SJCRH30 (cell line): ENCODE measurements at regions not wholly inside any gene's neighbourhood (a gene's known extent, or its start where the extent isn't known, plus 50 kb on each side); places are given as distances from the start of the nearest gene placed in this dataset.
A peak's percentile ranks its signal among the peaks of the same experiment; 100 is the strongest.

Source experiments
- DNase-seq, 2 experiments: peaks; one replicate each; pipeline ENCODE4 v3.0.0-alpha.2; 2015 to 2020
- H3K27ac ChIP-seq: fragments of 250-450 bp; sonication (Bioruptor Pico); 2 replicates; pipeline ENCODE4 v1.5.1; 2020; ENCODE audit warnings: mild to moderate bottlenecking, moderate library complexity
- H3K27me3 ChIP-seq: fragments of 250-450 bp; sonication (Bioruptor Pico); 2 replicates; pipeline ENCODE4 v1.5.1; 2020; ENCODE audit warnings: mild to moderate bottlenecking, moderate library complexity
- H3K36me3 ChIP-seq: fragments of 250-450 bp; sonication (Bioruptor Pico); 2 replicates; pipeline ENCODE4 v1.5.1; 2020; ENCODE audit warnings: mild to moderate bottlenecking, moderate library complexity
- H3K4me1 ChIP-seq: fragments of 250-450 bp; sonication (Bioruptor Pico); 2 replicates; pipeline ENCODE4 v1.5.1; 2020; ENCODE audit warnings: mild to moderate bottlenecking, moderate library complexity
- H3K4me3 ChIP-seq: fragments of 250-450 bp; sonication (Bioruptor Pico); 2 replicates; pipeline ENCODE4 v1.5.1; 2020; ENCODE audit warnings: mild to moderate bottlenecking, moderate library complexity
- H3K9me3 ChIP-seq: fragments of 250-450 bp; sonication (Bioruptor Pico); replicated peaks from 2 replicates; pipeline ENCODE4 v1.5.1; 2020; ENCODE audit warnings: mild to moderate bottlenecking, moderate library complexity

DNA sequence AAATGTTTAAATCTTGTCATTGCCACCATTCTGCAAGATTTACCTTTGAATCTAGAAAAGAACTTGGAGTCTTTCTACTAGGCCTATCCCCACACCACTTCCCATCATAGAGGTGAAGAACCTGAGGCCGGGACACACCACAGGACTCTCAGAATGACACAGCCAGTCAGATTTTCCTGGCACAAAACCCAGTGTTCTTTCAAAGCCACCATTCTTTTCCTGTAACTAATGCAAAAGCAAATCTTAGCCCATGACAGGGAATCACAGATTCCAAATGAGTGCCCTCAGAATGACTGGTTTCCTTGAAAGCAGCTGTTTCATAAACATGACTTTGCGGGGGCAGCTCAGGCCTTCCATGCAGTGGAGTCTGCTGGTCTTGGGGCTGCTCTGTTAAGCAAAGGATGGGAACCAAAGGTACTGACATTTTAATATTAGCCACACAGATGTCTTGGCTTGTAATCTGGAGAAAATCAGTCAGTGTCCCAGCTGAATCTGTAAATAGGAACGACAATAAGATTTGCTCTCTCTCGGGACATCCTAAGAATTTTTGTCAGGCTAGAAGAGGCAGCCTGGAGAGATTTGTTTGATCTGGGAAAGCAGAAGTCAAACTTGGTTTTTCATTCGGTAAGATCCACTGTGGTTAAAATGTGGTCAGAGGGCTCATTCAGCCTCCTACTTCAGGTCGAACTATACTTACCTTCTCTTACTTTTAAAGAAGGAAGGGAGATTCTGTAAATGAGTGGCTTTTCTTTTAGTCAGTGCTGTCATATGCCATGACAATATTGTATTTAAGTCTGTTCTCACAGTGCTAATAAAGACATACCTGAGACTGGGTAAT, 115.1 kb downstream of the PALM2AKAP2 start:
- peak overlapping the region; percentile 55 for H3K27ac ChIP-seq
- peaks cover 13% of the 10 kb centered on the region for H3K4me1 ChIP-seq
- no peaks in the 10 kb centered on the region for H3K27me3 ChIP-seq
- H3K9me3 ChIP-seq = no peaks in the 10 kb centered on the region
- peaks cover 24% of the 10 kb centered on the region; the same call in 1 of the 2 replicates for H3K36me3 ChIP-seq
- DNase-seq = peak; percentile 54 to 69
- H3K4me3 ChIP-seq = no peak overlapping the region

DNA sequence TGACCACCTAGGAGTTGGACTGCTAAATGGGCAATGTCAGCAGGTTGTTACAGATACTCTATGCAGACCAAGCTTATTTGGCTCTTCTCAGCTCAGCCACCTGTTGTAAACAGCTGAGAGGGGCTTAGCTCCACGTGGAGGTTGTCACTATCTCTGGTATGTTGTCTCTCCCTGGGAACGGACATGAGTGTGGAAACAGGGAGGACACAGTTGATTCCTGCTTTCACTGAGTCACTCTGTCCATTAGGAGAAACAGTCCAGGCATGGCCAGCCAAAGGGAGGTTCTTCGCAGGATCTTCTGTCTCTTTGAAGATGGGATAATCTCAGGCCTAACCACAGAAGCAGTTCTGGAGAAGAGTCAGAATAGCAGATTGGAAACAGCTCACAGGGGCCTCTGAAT, 121.2 kb downstream of the PALM2AKAP2 start:
- DNase-seq = peak; percentile 92 to 97
- Histone ChIP-seq H3K27ac (peak overlapping the region; percentile 58), H3K4me1 (peaks cover 33% of the 10 kb centered on the region), H3K9me3 (no peaks in the 10 kb centered on the region), H3K27me3 (no peaks in the 10 kb centered on the region), H3K36me3 (peaks cover 11% of the 10 kb centered on the region), H3K4me3 (no peak overlapping the region)

DNA sequence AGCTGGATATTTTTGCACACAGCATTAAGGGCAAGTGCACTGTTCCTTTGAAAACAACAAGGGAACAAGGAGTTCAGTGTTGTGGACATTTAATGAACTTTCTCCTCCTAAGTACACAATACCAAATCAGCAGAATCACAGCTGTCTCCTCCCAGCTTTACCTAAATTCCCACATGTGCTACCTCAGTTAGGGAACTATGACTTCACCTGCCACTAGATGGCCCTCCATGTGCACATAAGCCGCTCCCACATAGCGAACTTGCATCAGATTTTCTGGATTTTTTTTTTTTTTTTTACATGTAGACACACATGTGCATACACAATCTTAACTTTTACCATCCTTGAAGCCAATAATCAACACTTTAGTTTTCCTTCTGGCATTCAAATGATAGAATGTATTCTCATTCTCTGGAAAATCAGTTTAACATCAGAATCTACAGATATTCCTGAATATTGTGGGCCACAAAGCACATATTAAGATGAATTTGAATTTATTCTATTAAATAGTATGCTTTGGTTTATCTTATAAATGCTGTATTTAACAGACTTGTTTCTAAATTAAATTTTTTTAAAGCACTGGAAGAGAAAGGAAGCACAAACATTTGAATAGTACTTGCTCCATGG, 123.6 kb downstream of the PALM2AKAP2 start:
- DNase-seq = peak; percentile 76 to 85

DNA sequence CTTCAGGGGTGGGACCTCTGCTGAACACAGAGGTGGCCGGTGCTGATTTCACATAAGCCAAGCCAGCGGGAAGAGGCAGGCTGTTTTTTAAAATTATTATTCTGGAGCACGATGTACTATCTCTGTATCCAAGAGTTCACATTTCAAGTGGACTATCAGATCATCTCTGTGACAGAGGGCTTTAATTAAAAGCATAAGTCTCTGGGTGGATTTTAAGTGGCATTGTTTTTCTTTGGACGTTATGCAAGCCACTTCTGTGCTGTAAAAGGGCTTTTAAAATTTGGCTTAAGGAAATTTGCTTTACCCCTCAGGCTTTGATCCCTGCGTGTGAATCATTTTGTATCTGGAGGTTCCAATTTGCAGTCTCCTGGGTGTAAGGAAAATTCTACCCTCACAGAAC, 124.7 kb downstream of the PALM2AKAP2 start:
- Histone ChIP-seq H3K4me1 (peaks cover 31% of the 10 kb centered on the region), H3K9me3 (no peaks in the 10 kb centered on the region), H3K4me3 (no peak overlapping the region), H3K27me3 (no peaks in the 10 kb centered on the region), H3K36me3 (peaks cover 30% of the 10 kb centered on the region), H3K27ac (no peak overlapping the region)
- no peak for DNase-seq

More for the DNA sequence above, 123.6 kb downstream of the PALM2AKAP2 start:
- peaks cover 33% of the 10 kb centered on the region for H3K4me1 ChIP-seq
- H3K27me3 ChIP-seq = no peaks in the 10 kb centered on the region
- H3K27ac ChIP-seq = no peak overlapping the region
- H3K9me3 ChIP-seq = no peaks in the 10 kb centered on the region
- H3K4me3 ChIP-seq = no peak overlapping the region
- peaks cover 23% of the 10 kb centered on the region for H3K36me3 ChIP-seq

DNA sequence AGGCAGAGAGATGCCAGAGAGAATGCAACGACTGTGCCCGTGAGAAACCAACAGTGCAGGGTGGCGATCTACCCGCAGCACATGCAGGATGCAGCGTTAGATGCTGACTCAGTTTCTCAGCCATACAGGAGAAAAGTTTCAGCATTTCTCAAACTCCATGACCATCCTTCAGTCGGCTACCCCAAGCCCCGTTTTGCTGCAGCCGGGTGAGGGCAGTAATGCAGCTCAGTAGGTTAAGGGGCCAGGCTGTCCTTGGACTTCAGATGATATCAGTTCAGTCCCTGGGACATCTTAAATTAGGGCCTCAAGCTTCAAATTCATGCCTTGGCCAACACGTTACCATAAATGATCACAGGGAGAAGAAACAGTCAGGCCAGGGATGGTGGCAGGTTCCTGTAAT, 125.5 kb downstream of the PALM2AKAP2 start:
- Histone ChIP-seq H3K36me3 (peaks cover 30% of the 10 kb centered on the region), H3K27ac (no peak overlapping the region), H3K9me3 (no peaks in the 10 kb centered on the region)

DNA sequence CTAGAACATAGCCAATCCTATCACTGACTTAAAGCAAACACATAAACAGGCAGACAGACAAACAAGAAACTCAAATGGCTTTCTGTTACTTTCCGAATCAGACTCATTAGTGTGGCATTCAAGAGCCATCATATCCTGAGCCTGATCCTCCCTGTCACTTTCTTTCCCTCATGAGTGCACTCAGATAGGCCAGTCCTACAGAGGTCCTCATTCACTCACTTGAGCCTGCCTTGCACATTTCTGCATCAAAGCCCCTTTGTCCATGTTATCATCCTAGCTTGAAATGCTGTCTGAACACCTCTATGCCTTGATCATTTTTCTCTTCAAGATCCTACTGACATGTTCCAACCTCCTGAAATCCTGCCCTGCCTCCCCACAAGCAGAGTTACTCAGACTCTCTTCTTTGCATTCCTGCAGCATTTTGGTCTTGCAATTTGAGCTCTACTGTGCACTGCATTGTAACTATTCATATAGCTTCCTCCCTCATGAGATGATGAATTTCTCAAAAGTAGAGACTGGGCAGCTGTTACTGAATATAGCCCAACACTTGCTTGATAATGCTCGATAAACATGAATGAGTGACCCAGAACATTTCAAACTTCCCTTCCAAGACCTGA, 126.9 kb downstream of the PALM2AKAP2 start:
- no peaks in the 10 kb centered on the region for H3K9me3 ChIP-seq
- no peaks in the 10 kb centered on the region for H3K27me3 ChIP-seq
- no peak for DNase-seq
- peaks cover 30% of the 10 kb centered on the region for H3K36me3 ChIP-seq
- no peak overlapping the region for H3K27ac ChIP-seq
- H3K4me1 ChIP-seq = peaks cover 15% of the 10 kb centered on the region
- no peak overlapping the region for H3K4me3 ChIP-seq

More for the DNA sequence above, 125.5 kb downstream of the PALM2AKAP2 start:
- H3K27me3 ChIP-seq = no peaks in the 10 kb centered on the region
- H3K4me3 ChIP-seq = no peak overlapping the region
- DNase-seq = no peak
- peaks cover 29% of the 10 kb centered on the region for H3K4me1 ChIP-seq

DNA sequence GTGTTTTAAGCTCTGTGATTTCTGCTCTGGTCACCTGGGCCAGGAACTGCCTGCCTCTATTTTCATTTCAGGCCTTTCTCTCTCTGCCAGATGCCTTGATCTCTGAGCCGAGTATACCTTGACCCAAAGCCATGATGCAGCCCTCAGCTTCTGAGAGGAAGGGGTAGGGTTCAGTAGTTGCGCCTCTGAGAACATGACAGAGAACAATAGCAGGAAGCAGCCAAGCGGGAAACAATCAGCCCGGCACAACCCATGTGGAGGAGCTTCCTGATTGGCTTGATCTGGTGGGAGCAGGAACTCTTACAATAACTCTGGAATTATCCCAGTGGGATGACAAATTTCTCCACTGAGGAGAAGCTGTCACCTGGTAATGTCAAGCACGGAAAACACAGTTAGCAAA, 127.4 kb downstream of the PALM2AKAP2 start:
- H3K27ac ChIP-seq = no peak overlapping the region

DNA sequence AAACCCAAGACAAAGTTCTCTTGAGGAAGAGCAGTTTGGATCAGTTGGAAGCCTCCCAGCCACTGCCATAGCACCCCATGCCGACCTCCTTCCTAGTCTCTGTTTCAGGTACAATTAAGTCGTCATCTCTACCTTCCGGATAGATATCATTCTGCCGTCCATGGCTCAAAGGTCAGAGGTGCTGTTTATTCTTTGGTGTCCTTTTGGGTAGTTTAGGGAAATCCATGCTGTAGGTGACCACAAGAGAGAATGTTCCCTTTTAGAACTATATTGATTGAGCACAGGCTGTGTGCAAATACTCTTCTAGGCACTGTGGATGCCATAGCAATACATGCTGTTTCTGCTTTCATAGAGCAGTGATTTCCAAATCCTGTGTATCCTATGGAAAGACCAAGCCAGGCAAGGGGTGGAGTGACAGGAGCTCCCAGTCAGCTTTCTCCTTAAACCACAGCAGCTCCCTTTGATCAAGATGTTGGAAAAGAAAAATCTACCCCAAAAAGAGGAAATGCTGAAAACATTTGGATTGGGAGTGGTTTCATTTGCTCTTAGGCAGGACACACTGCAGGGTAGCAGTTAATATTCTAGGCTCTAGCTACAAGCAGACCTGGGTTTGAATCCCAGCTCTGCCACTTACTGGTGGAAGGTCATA, 127.9 kb downstream of the PALM2AKAP2 start:
- peaks cover 5% of the 10 kb centered on the region for H3K4me1 ChIP-seq
- H3K4me3 ChIP-seq = no peak overlapping the region
- DNase-seq = no peak
- H3K27me3 ChIP-seq = no peaks in the 10 kb centered on the region
- H3K27ac ChIP-seq = no peak overlapping the region
- no peaks in the 10 kb centered on the region for H3K9me3 ChIP-seq
- peaks cover 26% of the 10 kb centered on the region for H3K36me3 ChIP-seq

More for the DNA sequence above, 127.4 kb downstream of the PALM2AKAP2 start:
- H3K36me3 ChIP-seq = peaks cover 29% of the 10 kb centered on the region
- no peak for DNase-seq
- peaks cover 9% of the 10 kb centered on the region for H3K4me1 ChIP-seq
- no peaks in the 10 kb centered on the region for H3K9me3 ChIP-seq
- H3K4me3 ChIP-seq = no peak overlapping the region
- H3K27me3 ChIP-seq = no peaks in the 10 kb centered on the region

DNA sequence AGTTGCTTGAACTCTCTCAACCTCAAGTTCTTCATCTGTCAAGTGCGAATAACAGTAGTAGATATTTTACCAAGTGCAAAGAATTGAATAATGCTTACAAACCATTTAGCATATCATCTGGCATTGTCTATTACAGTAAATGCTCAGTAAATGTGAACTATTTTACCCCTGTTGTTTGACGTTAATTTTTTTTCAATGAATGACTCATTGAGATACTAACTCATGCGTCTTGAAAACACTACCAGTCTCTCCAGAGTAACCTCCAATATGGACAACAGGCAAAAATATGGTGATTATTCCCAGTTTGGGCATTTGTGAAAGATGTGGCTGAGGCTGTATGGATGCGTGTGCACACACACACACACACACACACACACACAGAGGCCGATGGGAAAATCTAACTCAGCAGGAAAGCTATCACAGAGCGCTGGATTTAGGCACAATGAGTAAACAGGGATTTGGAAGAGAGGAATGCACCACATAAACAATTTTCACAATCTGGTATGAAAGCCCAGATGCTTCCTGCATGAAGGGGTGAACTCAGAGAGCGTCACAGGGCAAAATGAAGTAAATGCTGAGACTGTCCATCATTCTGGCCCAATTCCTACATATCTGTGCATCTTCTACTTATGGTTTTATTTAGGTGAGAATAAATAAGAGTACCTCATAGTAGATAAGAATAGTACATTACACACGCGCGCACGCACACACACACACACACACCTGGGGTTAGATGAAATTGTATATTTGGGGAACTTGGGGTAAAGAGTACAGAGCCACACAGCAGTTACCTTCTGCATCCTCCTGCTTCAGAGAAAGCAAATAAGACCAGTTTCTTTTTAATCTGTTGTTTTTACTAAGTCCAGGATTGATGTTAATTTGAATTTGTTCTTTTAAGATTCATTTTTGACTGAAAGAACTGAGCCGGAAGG, 128.7 kb downstream of the PALM2AKAP2 start:
- Histone ChIP-seq H3K4me1 (no peaks in the 10 kb centered on the region), H3K27ac (no peak overlapping the region), H3K9me3 (no peaks in the 10 kb centered on the region), H3K36me3 (peaks cover 26% of the 10 kb centered on the region), H3K4me3 (no peak overlapping the region), H3K27me3 (no peaks in the 10 kb centered on the region)
- DNase-seq = no peak

DNA sequence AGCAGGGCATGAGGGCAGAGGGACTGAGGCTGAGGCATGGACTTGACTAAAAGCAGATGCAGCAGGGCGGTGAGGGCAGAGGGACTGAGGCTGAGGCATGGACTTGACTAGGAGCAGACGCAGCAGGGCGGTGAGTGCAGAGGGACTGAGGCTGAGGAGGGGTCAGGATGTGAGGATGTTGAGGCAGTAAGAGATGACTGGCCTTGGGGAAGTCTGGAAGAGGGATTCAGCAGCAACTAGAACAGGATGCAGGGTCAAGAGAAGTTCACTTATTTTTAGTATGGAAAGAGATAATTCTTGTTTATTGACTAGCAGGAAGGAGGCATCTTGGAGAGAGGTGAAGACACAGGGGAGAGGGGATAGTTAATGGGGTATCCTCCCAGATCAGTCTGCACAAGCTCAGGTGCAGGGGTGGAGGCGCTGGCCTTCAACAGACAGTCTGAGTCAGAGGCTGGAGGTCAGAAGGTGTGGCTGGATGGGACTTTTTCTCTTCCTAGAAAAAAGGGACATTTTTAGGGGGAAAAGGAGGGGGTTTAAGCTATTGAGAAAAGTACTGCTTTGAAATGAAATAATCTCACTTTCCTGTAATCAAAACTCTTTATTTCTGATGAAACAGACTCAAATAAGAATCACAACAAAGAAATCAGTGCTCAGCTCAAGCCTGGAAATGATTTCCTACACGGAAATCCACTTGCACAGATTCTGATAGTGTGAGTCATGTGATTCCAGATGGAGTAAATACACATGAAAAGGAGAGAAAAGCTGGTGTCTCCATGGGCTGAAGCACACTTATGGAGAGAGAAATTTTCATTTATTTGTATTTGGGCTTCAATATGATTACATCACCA, 130.9 kb downstream of the PALM2AKAP2 start:
- no peak for DNase-seq
- Histone ChIP-seq H3K9me3 (no peaks in the 10 kb centered on the region), H3K4me3 (no peak overlapping the region), H3K36me3 (peaks cover 31% of the 10 kb centered on the region), H3K4me1 (no peaks in the 10 kb centered on the region), H3K27me3 (no peaks in the 10 kb centered on the region), H3K27ac (no peak overlapping the region)

DNA sequence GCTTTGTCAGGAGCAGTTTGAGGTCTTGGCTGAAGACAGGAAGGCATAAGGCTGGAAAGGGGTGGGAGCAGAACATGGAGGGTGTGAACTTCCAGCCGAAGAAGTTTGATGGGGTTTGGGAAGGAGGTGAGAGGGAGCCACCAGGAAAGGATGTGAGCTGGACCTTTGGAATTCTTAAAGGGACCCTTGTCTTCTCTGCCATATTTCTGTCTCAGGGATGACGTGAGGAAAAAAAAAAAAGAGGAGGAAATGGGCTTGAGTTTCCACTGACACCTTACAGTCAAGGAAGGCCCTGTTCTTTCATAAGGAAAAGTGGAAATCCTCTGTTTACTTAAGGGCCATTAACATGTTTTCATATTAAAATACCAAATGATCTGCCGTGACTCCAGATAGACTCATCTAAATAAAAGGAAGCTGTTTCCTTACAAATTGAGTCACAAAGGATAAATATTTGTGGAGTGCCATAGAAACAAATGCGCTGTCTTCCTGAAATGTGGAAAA, 132.1 kb downstream of the PALM2AKAP2 start:
- DNase-seq = no peak
- Histone ChIP-seq H3K4me1 (no peaks in the 10 kb centered on the region), H3K4me3 (no peak overlapping the region), H3K36me3 (peaks cover 29% of the 10 kb centered on the region), H3K27ac (no peak overlapping the region), H3K9me3 (no peaks in the 10 kb centered on the region), H3K27me3 (no peaks in the 10 kb centered on the region)

DNA sequence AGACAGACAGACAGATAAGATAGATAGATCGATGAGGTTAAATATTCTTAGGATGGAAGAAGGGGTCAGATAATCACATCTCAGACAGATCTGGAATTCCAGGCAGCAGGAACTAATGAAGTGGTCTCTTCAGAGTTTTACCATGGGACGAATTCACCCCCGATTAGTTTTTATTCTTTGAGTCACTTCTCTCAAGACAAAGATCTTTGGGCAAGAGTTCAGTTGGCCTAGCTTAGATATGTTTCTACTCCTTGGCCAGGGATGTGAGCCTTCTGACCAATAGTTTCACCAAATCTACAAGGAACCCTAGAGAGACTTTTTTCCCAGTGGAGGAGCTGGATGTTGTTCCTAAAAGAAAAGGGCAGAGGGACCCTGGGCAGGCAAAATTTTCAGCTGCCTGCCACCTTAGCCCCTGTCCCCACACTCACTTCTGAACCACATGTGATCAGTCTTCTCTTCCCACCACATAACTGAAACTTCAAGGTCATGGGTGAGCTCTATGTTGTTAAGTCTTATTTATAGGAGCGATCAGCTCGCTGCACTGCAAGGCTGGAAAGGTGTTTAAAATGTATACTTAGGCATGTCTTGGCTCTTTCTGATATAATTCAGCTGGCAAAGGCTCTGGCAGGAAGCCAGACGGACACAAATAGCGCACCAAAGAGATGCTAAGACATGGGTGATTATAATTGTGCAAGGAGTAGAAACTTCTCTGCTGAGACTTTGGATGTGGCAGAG, 132.9 kb downstream of the PALM2AKAP2 start:
- peaks cover 26% of the 10 kb centered on the region for H3K36me3 ChIP-seq

DNA sequence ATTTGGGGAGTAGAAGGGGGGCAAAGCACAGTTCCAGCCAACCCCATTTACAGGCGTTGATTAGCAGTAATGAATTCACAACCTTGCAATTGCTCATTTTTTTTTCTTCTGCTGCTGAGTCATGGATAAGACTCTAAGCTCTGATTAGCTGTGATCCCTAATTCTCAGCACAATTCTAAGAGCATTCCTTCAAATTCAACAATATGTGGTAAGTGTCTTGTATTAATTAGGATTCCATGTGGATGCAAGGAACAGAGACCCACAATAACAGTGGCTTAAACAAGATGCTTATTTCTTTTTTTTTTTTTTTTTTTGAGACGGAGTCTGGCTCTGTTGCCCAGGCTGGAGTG, 133.4 kb downstream of the PALM2AKAP2 start:
- Histone ChIP-seq H3K4me1 (0 out of 2 replicates have a peak, but pooled peaks cover 3% of the 10 kb centered on the region), H3K27ac (no peak overlapping the region), H3K4me3 (no peak overlapping the region), H3K9me3 (no peaks in the 10 kb centered on the region), H3K36me3 (peaks cover 20% of the 10 kb centered on the region), H3K27me3 (no peaks in the 10 kb centered on the region)
- no peak for DNase-seq

More for the DNA sequence above, 132.9 kb downstream of the PALM2AKAP2 start:
- Histone ChIP-seq H3K9me3 (no peaks in the 10 kb centered on the region), H3K27ac (no peak overlapping the region), H3K4me3 (no peak overlapping the region), H3K27me3 (no peaks in the 10 kb centered on the region), H3K4me1 (no peaks in the 10 kb centered on the region)
- no peak for DNase-seq
